ENCODE measurements at regions not wholly inside any gene's neighbourhood (a gene's known extent, or its start where the extent isn't known, plus 50 kb on each side); places are given as distances from the start of the nearest gene placed in this dataset.
"Not testable (repeated sequence)": the region's sequence is repeated elsewhere in the genome, so short reads cannot be mapped to it uniquely, and the experiment has no call there.

- no peak for DNase-seq (ENCODE audit: low read depth in 4 of 4, low spot score in 2 of 4)
Measured at GRCh38 chr7:69342154-69342884, 256.0 kb upstream of the AUTS2 start.

GRCh38 chr7:69349291-69349690 lies 249.0 kb upstream of the AUTS2 start:
- DNase-seq (ENCODE audit: low read depth in 4 of 4, low spot score in 2 of 4), result no peak

GRCh38 chr7:69358163-69358821 lies 240.0 kb upstream of the AUTS2 start:
- DNase-seq (ENCODE audit: low read depth in 4 of 4, low spot score in 2 of 4), result no peak

- DNase-seq (ENCODE audit: low read depth in 4 of 4, low spot score in 2 of 4), result no peak
Measured at GRCh38 chr7:69359003-69359700, 239.1 kb upstream of the AUTS2 start.

GRCh38 chr7:69360913-69361312 lies 237.4 kb upstream of the AUTS2 start:
- DNase-seq (ENCODE audit: low read depth in 4 of 4, low spot score in 2 of 4), result no peak

- DNase-seq (ENCODE audit: low read depth in 4 of 4, low spot score in 2 of 4), result no peak
Measured at GRCh38 chr7:69363136-69363535, 235.1 kb upstream of the AUTS2 start.

GRCh38 chr7:69364813-69365643 lies 233.2 kb upstream of the AUTS2 start:
- peak in 2 of 4 donors; percentile 11 to 31 for DNase-seq (ENCODE audit: low read depth in 4 of 4, low spot score in 2 of 4)

- peak in 3 of 4 donors; percentile 42 to 67 (median 48) for DNase-seq (ENCODE audit: low read depth in 4 of 4, low spot score in 2 of 4)
Measured at GRCh38 chr7:69365651-69366192, 232.6 kb upstream of the AUTS2 start.

GRCh38 chr7:69367780-69368179 lies 230.5 kb upstream of the AUTS2 start:
- DNase-seq (ENCODE audit: low read depth in 4 of 4, low spot score in 2 of 4), result no peak

GRCh38 chr7:69373171-69374043 lies 224.9 kb upstream of the AUTS2 start:
- no peak for DNase-seq (ENCODE audit: low read depth in 4 of 4, low spot score in 2 of 4)

- DNase-seq (ENCODE audit: low read depth in 4 of 4, low spot score in 2 of 4), result peak in 1 of 4 donors; percentile 18
Measured at GRCh38 chr7:69374044-69374425, 224.2 kb upstream of the AUTS2 start.

- no peak for DNase-seq (ENCODE audit: low read depth in 4 of 4, low spot score in 2 of 4)
Measured at GRCh38 chr7:69377191-69377590, 221.1 kb upstream of the AUTS2 start.

- DNase-seq (ENCODE audit: low read depth in 4 of 4, low spot score in 2 of 4), result no peak
Measured at GRCh38 chr7:69388452-69389137, 209.7 kb upstream of the AUTS2 start.

GRCh38 chr7:69389216-69389615 lies 209.1 kb upstream of the AUTS2 start:
- no peak for DNase-seq (ENCODE audit: low read depth in 4 of 4, low spot score in 2 of 4)

- DNase-seq (ENCODE audit: low read depth in 4 of 4, low spot score in 2 of 4), result not testable (repeated sequence)
Measured at GRCh38 chr7:69393912-69394311, 204.4 kb upstream of the AUTS2 start.

GRCh38 chr7:69395061-69395714 lies 203.1 kb upstream of the AUTS2 start:
- DNase-seq (ENCODE audit: low read depth in 4 of 4, low spot score in 2 of 4), result no peak

GRCh38 chr7:69398986-69399385 lies 199.3 kb upstream of the AUTS2 start:
- no peak for DNase-seq (ENCODE audit: low read depth in 4 of 4, low spot score in 2 of 4)

- no peak for DNase-seq (ENCODE audit: low read depth in 4 of 4, low spot score in 2 of 4)
Measured at GRCh38 chr7:69399401-69399800, 198.9 kb upstream of the AUTS2 start.
